Ascending aorta (tissue), 2 donors: ENCODE measurements at regions not wholly inside any gene's neighbourhood (a gene's known extent, or its start where the extent isn't known, plus 50 kb on each side); places are given as distances from the start of the nearest gene placed in this dataset.

Source experiments
- DNase-seq, 2 donors: peaks; one replicate each; pipeline ENCODE4 v3.0.0-alpha.2; 2019; ENCODE audit warnings: low spot score in 2 of 2
- H3K27ac ChIP-seq, 2 donors: fragments of 200-600 bp; sonication (generic); one replicate each; pipeline ENCODE4 v1.5.1; 2016 to 2017; ENCODE audit warnings: mild to moderate bottlenecking in 1 of 2
- H3K27me3 ChIP-seq: fragments of 200-600 bp; sonication (generic); one replicate; pipeline ENCODE4 v1.5.1; 2017
- H3K36me3 ChIP-seq, 2 donors: fragments of 200-600 bp; sonication (generic); one replicate each; pipeline ENCODE4 v1.5.1; 2016
- H3K4me1 ChIP-seq, 2 donors: fragments of 200-600 bp; sonication (generic); one replicate each; pipeline ENCODE4 v1.5.1; 2016 to 2017; ENCODE audit warnings: mild to moderate bottlenecking in 1 of 2
- H3K4me3 ChIP-seq, 2 donors: fragments of 200-600 bp; sonication (generic); one replicate each; pipeline ENCODE4 v1.5.1; 2016 to 2017; ENCODE audit warnings: mild to moderate bottlenecking in 1 of 2
- H3K9me3 ChIP-seq, 2 donors: fragments of 200-600 bp; sonication (generic); one replicate each; pipeline ENCODE4 v1.5.1; 2016
- CTCF ChIP-seq, 3 experiments: fragments of 200-600 bp in 2 of 3; fragments of 450-650 bp in 1 of 3; sonication (generic) in 2 of 3; IDR thresholded peaks; one replicate each; pipeline ENCODE4 v1.5.1; 2016 to 2019; ENCODE audit warnings: antibody characterized with exemption in 3 of 3, mild to moderate bottlenecking in 1 of 3, moderate library complexity in 1 of 3
- intact Hi-C: fragments of 100-400 bp; cut with DNase I; formaldehyde crosslinking; loops from one replicate; pipeline ENCODE4 v1.15.1; 2023

- H3K27ac ChIP-seq = peak overlapping the region in 1 of 2 donors; percentile 27
- H3K9me3 ChIP-seq = no peaks in the 10 kb centered on the region
- intact Hi-C loops = no loop called here
- no peaks in the 10 kb centered on the region for H3K27me3 ChIP-seq
- DNase-seq = no peak
- no peaks in the 10 kb centered on the region for H3K4me1 ChIP-seq
- no peak for TF ChIP-seq CTCF (IDR thresholded peaks at IDR 0.05)
- no peak overlapping the region for H3K4me3 ChIP-seq
- no peaks in the 10 kb centered on the region for H3K36me3 ChIP-seq
Measured at GRCh38 chr4:81606166-81606565, 134.5 kb upstream of the RASGEF1B start.

- no peak for TF ChIP-seq CTCF (IDR thresholded peaks at IDR 0.05)
- Histone ChIP-seq H3K4me3 (no peak overlapping the region), H3K9me3 (no peaks in the 10 kb centered on the region), H3K4me1 (no peaks in the 10 kb centered on the region), H3K27ac (no peak overlapping the region), H3K27me3 (no peaks in the 10 kb centered on the region), H3K36me3 (no peaks in the 10 kb centered on the region)
- intact Hi-C loops = no loop called here
- DNase-seq = no peak
Measured at GRCh38 chr4:81605271-81605670, 133.6 kb upstream of the RASGEF1B start.

DNA sequence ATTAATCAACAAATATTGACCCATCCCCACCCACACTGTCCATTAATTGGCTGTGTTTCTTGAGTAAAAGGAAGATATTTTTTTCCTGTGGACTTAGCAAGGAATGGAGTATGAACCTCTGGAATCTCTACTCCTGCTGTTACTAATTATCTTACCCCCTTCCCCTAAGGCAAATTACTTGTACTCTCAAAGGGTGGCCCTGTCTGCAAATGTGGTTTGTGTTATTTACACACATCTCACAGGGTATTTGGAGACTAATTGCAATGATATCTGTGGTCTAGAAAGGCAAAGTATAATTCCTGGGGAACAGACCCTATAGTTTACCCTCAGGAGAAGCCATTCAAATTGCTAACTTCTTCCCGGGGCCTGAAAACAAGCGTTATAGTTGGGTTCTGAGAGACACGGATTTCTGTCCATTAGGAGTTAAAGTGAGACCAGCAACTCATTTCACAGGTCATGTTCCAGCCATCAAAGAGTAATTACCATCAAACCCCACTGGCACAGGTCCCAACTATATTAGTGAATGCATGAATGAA, 133.0 kb upstream of the RASGEF1B start:
- Histone ChIP-seq H3K4me3 (no peak overlapping the region), H3K4me1 (no peaks in the 10 kb centered on the region), H3K9me3 (no peaks in the 10 kb centered on the region), H3K36me3 (no peaks in the 10 kb centered on the region), H3K27me3 (no peaks in the 10 kb centered on the region), H3K27ac (no peak overlapping the region)
- TF ChIP-seq CTCF (IDR thresholded peaks at IDR 0.05) = no peak
- intact Hi-C loops = no loop called here
- no peak for DNase-seq

DNA sequence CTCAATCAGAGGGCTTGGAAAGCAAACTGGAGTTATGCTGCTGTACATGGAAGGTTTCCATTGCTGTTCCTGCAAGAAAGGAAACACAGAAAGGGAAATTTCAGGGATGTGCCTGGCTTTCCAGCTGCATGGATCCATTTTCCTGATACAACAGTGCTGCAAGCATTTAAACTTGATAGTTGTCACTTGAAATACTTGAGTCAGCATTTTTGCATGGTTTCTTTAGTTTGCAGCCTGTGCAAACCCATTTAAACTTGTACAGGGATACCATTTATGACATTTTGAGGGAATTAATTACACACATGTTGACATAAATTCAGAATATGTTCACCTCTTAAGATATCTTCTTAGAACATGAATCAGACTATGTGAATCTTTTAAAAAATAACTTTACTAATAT, 131.1 kb upstream of the RASGEF1B start:
- Histone ChIP-seq H3K9me3 (no peaks in the 10 kb centered on the region), H3K4me3 (no peak overlapping the region), H3K36me3 (no peaks in the 10 kb centered on the region), H3K4me1 (no peaks in the 10 kb centered on the region), H3K27me3 (no peaks in the 10 kb centered on the region), H3K27ac (no peak overlapping the region)
- no peak for TF ChIP-seq CTCF (IDR thresholded peaks at IDR 0.05)
- no peak for DNase-seq
- intact Hi-C loops = no loop called here

- Histone ChIP-seq H3K36me3 (no peaks in the 10 kb centered on the region), H3K4me1 (no peaks in the 10 kb centered on the region), H3K27ac (no peak overlapping the region), H3K9me3 (no peaks in the 10 kb centered on the region), H3K4me3 (no peak overlapping the region), H3K27me3 (no peaks in the 10 kb centered on the region)
- intact Hi-C loops = no loop called here
- DNase-seq = no peak
- TF ChIP-seq CTCF (IDR thresholded peaks at IDR 0.05) = no peak
Measured at GRCh38 chr4:81601358-81601694, 129.6 kb upstream of the RASGEF1B start.
